SJCRH30 (cell line): ENCODE measurements at regions not wholly inside any gene's neighbourhood (a gene's known extent, or its start where the extent isn't known, plus 50 kb on each side); places are given as distances from the start of the nearest gene placed in this dataset.
A peak's percentile ranks its signal among the peaks of the same experiment; 100 is the strongest.
"Not testable (repeated sequence)": the region's sequence is repeated elsewhere in the genome, so short reads cannot be mapped to it uniquely, and the experiment has no call there.

ENCODE experiments used
- DNase-seq, 2 experiments: peaks; one replicate each; pipeline ENCODE4 v3.0.0-alpha.2; 2015 to 2020
- H3K27ac ChIP-seq: fragments of 250-450 bp; sonication (Bioruptor Pico); 2 replicates; pipeline ENCODE4 v1.5.1; 2020; ENCODE audit warnings: mild to moderate bottlenecking, moderate library complexity
- H3K27me3 ChIP-seq: fragments of 250-450 bp; sonication (Bioruptor Pico); 2 replicates; pipeline ENCODE4 v1.5.1; 2020; ENCODE audit warnings: mild to moderate bottlenecking, moderate library complexity
- H3K36me3 ChIP-seq: fragments of 250-450 bp; sonication (Bioruptor Pico); 2 replicates; pipeline ENCODE4 v1.5.1; 2020; ENCODE audit warnings: mild to moderate bottlenecking, moderate library complexity
- H3K4me1 ChIP-seq: fragments of 250-450 bp; sonication (Bioruptor Pico); 2 replicates; pipeline ENCODE4 v1.5.1; 2020; ENCODE audit warnings: mild to moderate bottlenecking, moderate library complexity
- H3K4me3 ChIP-seq: fragments of 250-450 bp; sonication (Bioruptor Pico); 2 replicates; pipeline ENCODE4 v1.5.1; 2020; ENCODE audit warnings: mild to moderate bottlenecking, moderate library complexity
- H3K9me3 ChIP-seq: fragments of 250-450 bp; sonication (Bioruptor Pico); replicated peaks from 2 replicates; pipeline ENCODE4 v1.5.1; 2020; ENCODE audit warnings: mild to moderate bottlenecking, moderate library complexity

DNA sequence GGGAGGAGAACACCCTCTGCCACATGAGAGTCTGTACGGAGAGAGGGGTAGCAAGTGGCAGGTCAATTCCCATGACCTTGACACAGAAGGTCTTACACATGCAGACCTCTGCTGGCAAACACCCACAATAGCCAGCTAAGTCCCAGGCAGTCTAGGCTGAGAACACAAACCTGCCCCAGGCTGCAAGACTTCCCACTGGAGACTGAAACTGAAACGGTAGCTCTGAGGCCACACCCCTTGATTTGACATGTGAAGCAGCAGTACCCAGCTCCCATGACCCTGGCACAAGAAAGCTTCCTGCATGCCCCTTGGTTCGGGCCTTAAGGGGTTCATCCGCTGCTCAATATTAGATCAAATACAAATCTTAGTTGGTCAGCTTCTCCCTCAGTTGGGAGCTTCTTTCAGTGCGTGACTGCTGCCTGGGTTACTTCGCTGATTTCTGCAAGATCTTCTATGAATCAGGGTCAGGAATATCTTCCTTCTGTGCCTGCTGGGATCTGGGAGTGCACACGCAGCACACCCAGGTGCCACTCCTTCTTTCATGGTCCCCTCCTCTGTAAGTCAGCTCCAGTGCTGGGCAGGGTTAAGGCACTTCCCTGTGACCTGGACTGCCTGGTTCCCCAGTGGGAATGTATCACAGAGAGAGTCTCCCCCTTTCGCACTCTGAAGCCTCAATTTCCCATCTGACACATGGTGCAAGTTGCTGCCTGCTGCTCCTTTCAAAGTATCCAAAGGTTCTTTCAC is 187.2 kb upstream of the NPAP1 start:
- H3K27me3 ChIP-seq, H3K4me1 ChIP-seq, H3K27ac ChIP-seq, H3K36me3 ChIP-seq, DNase-seq, H3K4me3 ChIP-seq, H3K9me3 ChIP-seq: not testable (repeated sequence)

DNA sequence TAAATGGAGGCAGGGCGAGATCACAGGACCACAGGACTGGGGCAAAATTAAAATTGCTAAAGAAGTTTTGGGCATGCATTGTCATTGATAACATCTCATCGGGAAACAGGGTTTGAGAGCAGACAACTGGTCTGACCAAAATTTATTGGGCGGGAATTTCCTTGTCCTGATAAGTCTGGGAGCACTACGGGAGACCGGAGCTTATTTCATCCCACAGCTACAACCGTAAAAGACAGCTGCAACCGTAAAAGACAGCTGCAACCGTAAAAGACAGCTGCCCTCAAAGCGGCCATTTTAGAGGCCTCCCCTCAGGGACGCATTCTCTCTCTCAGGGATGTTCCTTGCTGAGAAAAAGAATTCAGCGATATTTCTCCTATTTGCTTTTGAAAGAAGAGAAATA is 170.4 kb upstream of the NPAP1 start:
- H3K4me1 ChIP-seq = peaks cover 14% of the 10 kb centered on the region
- not testable (repeated sequence) for H3K27me3 ChIP-seq, H3K9me3 ChIP-seq, H3K36me3 ChIP-seq
- peak; percentile 88 to 94 for DNase-seq
- peak overlapping the region; percentile 5 for H3K4me3 ChIP-seq
- H3K27ac ChIP-seq = peak overlapping the region; percentile 84

DNA sequence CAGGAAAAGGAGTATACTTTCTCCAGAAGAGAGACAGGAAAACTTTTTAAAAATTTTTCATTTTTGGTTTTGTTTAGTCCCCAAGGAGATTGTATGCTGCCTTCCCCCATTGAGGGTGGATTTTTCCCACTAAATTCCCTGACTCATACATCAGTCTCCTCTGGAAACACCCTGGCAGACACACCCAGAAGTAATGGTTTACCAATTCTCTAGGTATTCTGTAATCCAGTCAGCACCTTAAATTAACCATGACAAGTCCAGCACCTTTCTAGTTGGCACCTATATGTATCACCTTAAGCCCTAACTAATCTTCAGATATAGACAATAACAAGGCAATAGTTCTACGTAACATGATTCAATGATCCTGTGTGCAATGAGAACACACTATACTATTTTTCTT is 165.9 kb upstream of the NPAP1 start:
- not testable (repeated sequence) for DNase-seq, H3K27me3 ChIP-seq, H3K4me3 ChIP-seq, H3K9me3 ChIP-seq, H3K36me3 ChIP-seq, H3K27ac ChIP-seq
- H3K4me1 ChIP-seq = peaks cover 30% of the 10 kb centered on the region

DNA sequence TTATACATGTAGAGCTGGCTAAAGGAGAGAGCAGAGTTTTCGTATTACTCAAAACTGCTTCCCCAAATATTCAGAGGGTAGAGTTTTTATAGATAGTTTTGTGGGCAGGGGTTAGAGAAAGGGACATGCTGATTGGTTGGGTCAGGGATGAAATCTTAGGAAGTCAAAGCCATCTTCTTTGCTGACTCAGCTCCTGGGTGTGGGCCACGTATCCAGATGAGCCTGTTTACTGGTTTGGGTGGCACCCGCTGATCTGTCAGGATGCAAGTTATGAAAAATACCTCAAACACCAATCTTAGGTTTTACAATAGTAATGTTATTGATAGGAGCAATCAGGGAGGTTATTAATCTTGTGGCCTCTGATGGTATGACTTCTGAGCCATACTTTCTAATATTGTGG is 164.0 kb upstream of the NPAP1 start:
- not testable (repeated sequence) for H3K9me3 ChIP-seq, H3K4me3 ChIP-seq, DNase-seq, H3K27ac ChIP-seq, H3K36me3 ChIP-seq, H3K27me3 ChIP-seq
- H3K4me1 ChIP-seq = peaks cover 19% of the 10 kb centered on the region

DNA sequence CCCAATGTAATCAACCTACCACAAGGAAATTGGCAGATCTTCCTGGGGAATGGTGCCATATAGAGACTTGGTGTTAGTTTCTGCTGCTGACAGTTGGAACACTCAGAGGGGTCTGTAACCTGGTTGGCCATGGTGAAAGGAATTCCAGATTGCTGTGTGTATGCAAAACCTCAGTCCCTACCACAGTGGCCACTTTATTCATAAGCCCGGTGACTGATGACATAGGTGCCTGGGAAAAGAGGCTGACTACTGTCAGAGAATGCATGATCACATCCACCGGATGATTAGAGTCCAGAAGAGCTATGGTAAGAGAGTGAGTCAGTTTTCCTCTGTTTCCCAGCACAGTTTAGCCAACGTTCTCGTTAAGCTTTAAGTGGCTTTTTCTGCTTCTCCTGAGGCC is 156.8 kb upstream of the NPAP1 start:
- H3K4me1 ChIP-seq, H3K27me3 ChIP-seq, H3K9me3 ChIP-seq, H3K4me3 ChIP-seq, H3K36me3 ChIP-seq, H3K27ac ChIP-seq, DNase-seq: not testable (repeated sequence)

DNA sequence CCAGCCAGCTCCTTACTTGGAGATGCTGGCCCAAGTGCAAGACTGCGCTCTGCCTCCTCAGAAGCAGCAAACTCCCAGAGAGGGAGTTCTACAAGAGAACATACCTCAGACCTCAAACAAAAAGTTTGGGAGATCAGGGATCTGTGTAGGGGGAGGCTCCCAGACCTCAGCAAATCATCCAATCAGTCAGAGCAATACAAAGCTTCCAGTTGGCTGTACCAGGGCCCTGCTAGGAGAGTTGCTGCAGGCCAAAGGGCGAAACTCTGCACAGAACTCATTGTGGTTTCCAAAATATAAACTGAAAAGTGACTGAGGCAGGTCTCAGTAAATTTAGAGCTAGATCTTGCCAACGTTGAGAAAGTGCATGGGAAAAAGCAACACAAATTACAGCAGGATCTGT is 144.3 kb upstream of the NPAP1 start:
- DNase-seq, H3K9me3 ChIP-seq, H3K27me3 ChIP-seq, H3K27ac ChIP-seq, H3K4me1 ChIP-seq, H3K36me3 ChIP-seq, H3K4me3 ChIP-seq: not testable (repeated sequence)

DNA sequence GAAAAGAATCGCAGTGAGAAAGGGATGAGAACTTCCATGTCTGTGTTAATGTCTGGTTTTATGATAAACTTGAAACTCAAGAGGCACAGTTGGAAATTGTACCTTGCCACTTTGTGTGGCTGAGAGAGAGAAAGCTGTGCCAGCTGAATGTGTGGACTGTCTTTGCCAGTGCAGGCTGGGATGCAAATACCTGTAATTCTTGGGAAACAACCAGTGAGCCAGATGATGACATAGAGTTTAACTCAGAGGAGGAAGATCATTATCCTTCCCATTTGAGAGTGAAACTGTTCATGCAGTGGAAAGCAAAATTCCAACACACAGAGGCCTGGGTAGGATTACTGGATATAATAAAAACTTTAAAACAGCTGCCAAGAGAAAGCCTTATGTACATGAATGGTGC is 141.5 kb upstream of the NPAP1 start:
- not testable (repeated sequence) for H3K27me3 ChIP-seq, DNase-seq, H3K36me3 ChIP-seq, H3K4me1 ChIP-seq, H3K4me3 ChIP-seq, H3K9me3 ChIP-seq, H3K27ac ChIP-seq

DNA sequence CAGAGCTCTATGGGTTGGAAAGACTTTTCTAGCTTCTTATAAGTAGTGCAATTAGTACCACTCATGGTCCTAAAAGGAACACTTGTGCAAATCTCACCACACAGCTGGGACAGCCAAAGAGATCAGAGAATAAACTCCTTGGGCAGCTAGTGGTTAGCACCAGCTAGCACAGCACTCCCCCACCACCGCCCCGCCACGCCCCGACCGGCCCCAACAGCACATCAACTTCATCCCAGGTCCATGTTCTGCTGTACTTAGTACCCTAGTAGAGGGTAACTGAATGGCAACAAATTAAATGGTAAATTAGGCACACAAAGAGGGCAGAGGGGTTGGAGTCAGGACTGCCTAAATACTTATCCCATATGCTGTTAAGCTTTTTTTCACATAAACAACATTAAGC is 118.3 kb upstream of the NPAP1 start:
- H3K4me3 ChIP-seq, H3K9me3 ChIP-seq, H3K27me3 ChIP-seq, DNase-seq, H3K27ac ChIP-seq, H3K36me3 ChIP-seq, H3K4me1 ChIP-seq: not testable (repeated sequence)

DNA sequence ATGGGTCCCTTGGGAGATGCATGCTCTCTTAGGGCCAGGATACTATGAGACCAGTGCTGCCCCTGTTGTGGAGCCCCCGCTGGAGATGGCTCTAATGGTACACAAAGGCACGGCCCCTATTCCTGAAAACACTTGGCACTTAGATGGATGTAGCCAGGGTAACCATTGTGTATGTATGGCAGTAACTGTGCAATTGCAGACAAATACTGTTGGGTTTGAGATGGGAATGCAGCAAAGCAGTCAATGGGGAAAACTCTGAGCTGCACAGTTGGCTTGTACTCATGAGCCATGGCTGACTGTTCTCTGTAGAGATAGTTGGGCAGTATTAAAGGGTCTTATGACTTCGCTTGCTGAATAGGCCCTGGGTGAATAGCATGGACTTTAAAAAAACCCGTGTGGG is 67.9 kb upstream of the NPAP1 start:
- H3K4me3 ChIP-seq = no peak overlapping the region
- 0 out of 2 replicates have a peak, but pooled peaks cover 3% of the 10 kb centered on the region for H3K9me3 ChIP-seq
- H3K4me1 ChIP-seq = no peaks in the 10 kb centered on the region
- H3K36me3 ChIP-seq = no peaks in the 10 kb centered on the region
- DNase-seq = no peak
- H3K27me3 ChIP-seq = no peaks in the 10 kb centered on the region
- no peak overlapping the region for H3K27ac ChIP-seq

DNA sequence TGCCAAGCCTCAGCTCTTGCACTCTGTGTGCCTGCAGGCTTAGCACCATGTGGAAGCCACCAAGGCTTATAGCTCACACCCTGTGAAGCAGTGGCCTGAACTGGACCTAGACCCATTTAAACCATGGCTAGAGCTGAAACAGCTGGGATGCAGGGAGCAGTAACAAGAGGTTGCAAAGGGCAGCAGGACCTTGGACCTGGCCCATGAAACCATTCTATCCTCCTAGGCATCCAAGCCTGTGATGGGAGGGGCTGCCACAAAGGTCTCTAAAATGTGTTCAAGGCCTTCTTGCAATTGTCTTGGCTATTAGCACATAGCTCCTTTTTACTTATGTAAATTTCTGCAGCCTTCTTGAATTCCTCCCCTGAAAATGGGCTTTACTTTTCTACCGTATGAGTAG is 57.9 kb upstream of the NPAP1 start:
- Histone ChIP-seq H3K36me3 (no peaks in the 10 kb centered on the region), H3K27me3 (no peaks in the 10 kb centered on the region), H3K27ac (no peak overlapping the region), H3K9me3 (no peaks in the 10 kb centered on the region), H3K4me1 (no peaks in the 10 kb centered on the region), H3K4me3 (no peak overlapping the region)
- no peak for DNase-seq

DNA sequence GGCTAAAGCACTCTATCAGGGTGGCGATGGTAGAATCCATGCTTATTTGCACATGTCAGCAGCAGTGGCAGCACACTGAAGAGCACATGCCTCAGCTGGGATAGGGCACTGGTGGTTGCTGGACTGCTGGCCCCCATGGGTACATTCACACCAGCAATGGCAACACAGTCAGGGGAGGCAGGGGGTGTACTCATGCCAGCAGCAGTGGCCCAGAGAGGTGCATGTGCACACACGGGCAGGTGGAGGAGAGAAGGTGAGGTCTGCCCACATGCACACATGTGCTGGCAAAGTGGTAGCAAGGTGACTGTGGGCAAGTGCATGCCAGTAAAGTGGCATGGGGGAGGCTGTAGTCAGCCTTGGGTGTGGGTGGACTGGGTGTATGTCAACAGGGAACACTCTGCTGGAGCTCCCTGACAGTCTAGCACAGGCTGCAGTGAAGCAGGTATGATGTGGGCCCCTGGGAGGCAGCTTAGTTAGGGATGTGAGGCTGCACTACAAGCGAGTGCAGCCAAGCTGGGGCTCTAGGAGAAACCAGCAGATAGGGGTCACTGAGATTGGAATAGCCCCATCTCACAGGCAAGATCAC is 53.9 kb upstream of the NPAP1 start:
- H3K9me3 ChIP-seq = 0 out of 2 replicates have a peak, but pooled peaks cover 3% of the 10 kb centered on the region
- DNase-seq = no peak
- H3K36me3 ChIP-seq = no peaks in the 10 kb centered on the region
- H3K4me3 ChIP-seq = no peak overlapping the region
- peaks cover 16% of the 10 kb centered on the region for H3K4me1 ChIP-seq
- no peaks in the 10 kb centered on the region for H3K27me3 ChIP-seq
- H3K27ac ChIP-seq = no peak overlapping the region
